ENCODE measurements at regions not wholly inside any gene's neighbourhood (a gene's known extent, or its start where the extent isn't known, plus 50 kb on each side); places are given as distances from the start of the nearest gene placed in this dataset.
"Not testable (repeated sequence)": the region's sequence is repeated elsewhere in the genome, so short reads cannot be mapped to it uniquely, and the experiment has no call there.

GRCh38 chr4:137942015-137942515, 300.1 kb downstream of the SLC7A11 start:
- not testable (repeated sequence) for TF ChIP-seq EZH2phosphoT487 (IDR thresholded peaks at IDR 0.05; ENCODE audit: insufficient read depth, low read depth); EZH2 (IDR thresholded peaks at IDR 0.05; ENCODE audit: insufficient read depth, poor library complexity, severe bottlenecking)

Measured in GM23248 (cell line).